DMS153 treated with DMSO at 0.1 percent for 48 hours (cell line): ENCODE measurements at regions not wholly inside any gene's neighbourhood (a gene's known extent, or its start where the extent isn't known, plus 50 kb on each side); places are given as distances from the start of the nearest gene placed in this dataset.
"Not testable (repeated sequence)": the region's sequence is repeated elsewhere in the genome, so short reads cannot be mapped to it uniquely, and the experiment has no call there.

Experiments
- DNase-seq: peaks from one replicate; lab custom pipeline; 2025; ENCODE audit not compliant: unreplicated experiment; lab: John Stamatoyannopoulos, UW

- no peak for DNase-seq
Observed at GRCh38 chr1:70490153-70490552, 79.1 kb downstream of the CTH start.

GRCh38 chr1:70495370-70495769 is 84.3 kb downstream of the CTH start:
- no peak for DNase-seq

- DNase-seq: no peak
Observed at GRCh38 chr1:70496181-70496580, 85.1 kb downstream of the CTH start.

- DNase-seq: no peak
Observed at GRCh38 chr1:70497152-70497551, 86.1 kb downstream of the CTH start.

GRCh38 chr1:70498666-70499065 is 87.6 kb downstream of the CTH start:
- DNase-seq: no peak

- no peak for DNase-seq
Observed at GRCh38 chr1:70499695-70500094, 88.6 kb downstream of the CTH start.

- DNase-seq: no peak
Observed at GRCh38 chr1:70503358-70503757, 92.3 kb downstream of the CTH start.

GRCh38 chr1:70504176-70504820 is 93.2 kb downstream of the CTH start:
- DNase-seq: no peak

GRCh38 chr1:70504821-70505193 is 93.7 kb downstream of the CTH start:
- DNase-seq: no peak

- not testable (repeated sequence) for DNase-seq
Observed at GRCh38 chr1:70507991-70508390, 96.9 kb downstream of the CTH start.

- peak; percentile 72 for DNase-seq
Observed at GRCh38 chr1:70509996-70510876, 99.2 kb downstream of the CTH start.

- no peak for DNase-seq
Observed at GRCh38 chr1:70517444-70517843, 106.4 kb downstream of the CTH start.

GRCh38 chr1:70518106-70518505 is 107.0 kb downstream of the CTH start:
- no peak for DNase-seq

- DNase-seq: peak; percentile 14
Observed at GRCh38 chr1:70528590-70529333, 117.7 kb downstream of the CTH start.

GRCh38 chr1:70536708-70537366 is 125.8 kb downstream of the CTH start:
- no peak for DNase-seq

GRCh38 chr1:70537788-70538187 is 126.7 kb downstream of the CTH start:
- DNase-seq: no peak

- DNase-seq: no peak
Observed at GRCh38 chr1:70542030-70542429, 131.0 kb downstream of the CTH start.

GRCh38 chr1:70542856-70543255 is 131.8 kb downstream of the CTH start:
- DNase-seq: no peak

GRCh38 chr1:70546726-70547125 is 135.7 kb downstream of the CTH start:
- DNase-seq: no peak

- DNase-seq: no peak
Observed at GRCh38 chr1:70552662-70553566, 141.8 kb downstream of the CTH start.
